NCI-H2227 treated with DMSO at 0.1 percent for 48 hours (cell line): ENCODE measurements at regions not wholly inside any gene's neighbourhood (a gene's known extent, or its start where the extent isn't known, plus 50 kb on each side); places are given as distances from the start of the nearest gene placed in this dataset.

Source experiments
- DNase-seq: peaks from one replicate; lab custom pipeline; 2025; lab: John Stamatoyannopoulos, UW

DNA sequence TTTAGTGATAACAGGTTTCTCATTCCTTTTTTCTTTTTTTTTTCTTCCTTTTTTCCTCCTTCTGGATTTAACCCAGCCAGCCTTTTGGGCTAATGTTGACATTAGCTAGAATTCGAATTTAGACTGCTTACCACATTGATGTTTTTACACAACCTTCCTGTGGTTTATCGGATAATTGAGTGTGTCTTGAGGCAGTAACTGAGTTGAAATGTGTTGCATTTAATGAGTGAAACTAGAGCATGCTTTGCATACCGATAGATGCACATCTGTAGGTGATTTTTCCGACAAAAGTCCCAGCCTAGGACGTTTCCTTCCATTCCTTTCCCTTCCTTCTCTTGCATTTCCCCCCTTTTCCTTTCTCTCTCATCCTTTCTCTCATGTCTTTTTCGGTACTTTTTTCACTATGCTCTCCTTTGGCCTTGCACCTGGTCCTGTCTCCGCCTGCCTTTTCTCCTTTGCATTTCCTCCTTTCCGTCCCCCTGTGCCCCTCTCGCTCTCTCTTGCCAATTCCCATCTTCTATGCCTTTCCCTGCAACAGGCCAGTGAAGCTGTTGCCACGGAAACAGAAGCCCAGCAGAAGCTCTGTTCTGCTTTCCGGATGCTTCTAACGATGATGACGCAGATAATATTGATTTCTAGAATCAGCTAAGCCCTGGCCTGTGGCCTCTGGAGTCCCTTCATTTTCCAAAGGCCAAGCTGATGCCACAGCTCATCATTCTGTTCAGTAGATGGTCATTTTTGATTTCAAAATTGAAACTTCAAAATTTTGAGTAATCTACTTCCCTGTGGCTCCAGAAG is 76.1 kb downstream of the SLC25A47 start:
- peak; percentile 39 for DNase-seq

- no peak for DNase-seq
These were observed 77.0 kb downstream of the SLC25A47 start for GRCh38 chr14:100400115-100400514.

- no peak for DNase-seq
These were observed 78.0 kb downstream of the SLC25A47 start for GRCh38 chr14:100401031-100401692.

DNA sequence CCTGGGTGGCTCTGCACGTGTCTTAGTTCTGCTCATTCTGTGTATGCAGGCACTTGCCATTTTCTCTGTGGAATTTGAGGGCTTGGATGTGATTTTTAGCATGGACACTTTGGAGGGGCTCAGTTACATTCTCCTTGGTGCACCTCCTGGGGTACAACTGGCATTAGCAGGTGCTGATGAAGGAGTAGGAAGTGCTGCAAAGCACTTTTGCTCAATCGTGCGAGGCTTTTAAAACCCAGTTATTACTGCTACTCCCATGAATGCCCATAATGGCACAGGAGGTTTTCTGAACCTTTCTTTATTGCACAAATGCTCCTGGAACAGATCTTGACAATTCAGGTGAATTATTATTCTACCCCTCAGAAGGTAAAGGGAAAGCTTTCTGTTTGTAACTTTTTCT is 78.7 kb downstream of the SLC25A47 start:
- DNase-seq = peak; percentile 55

DNA sequence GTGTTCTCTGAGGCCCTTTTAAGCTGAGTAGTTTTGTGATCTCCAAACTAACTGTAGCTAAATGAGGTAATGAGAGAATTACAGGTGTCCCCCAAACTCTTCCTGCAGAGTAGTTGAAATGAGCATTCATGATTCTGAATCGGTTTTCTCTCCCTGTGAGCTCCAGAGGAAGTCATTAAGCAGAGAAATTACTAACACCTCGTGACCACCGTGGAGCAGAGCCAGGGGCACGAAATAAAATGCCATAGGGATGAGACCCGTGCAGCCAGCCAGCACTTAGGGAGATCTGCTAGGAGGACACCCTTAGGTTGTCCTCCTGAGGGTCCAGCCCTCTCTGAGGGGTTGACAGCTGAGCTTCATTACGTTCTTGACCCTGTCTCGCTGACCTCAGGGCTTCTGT is 79.5 kb downstream of the SLC25A47 start:
- DNase-seq = no peak

GRCh38 chr14:100403105-100403504 is 80.0 kb downstream of the SLC25A47 start:
- no peak for DNase-seq

GRCh38 chr14:100403802-100404365 is 80.7 kb downstream of the SLC25A47 start:
- DNase-seq = no peak

- DNase-seq = no peak
These were observed 81.3 kb downstream of the SLC25A47 start for GRCh38 chr14:100404419-100404818.

GRCh38 chr14:100405760-100406455 is 82.8 kb downstream of the SLC25A47 start:
- no peak for DNase-seq

GRCh38 chr14:100406505-100407131 is 83.5 kb downstream of the SLC25A47 start:
- no peak for DNase-seq

- DNase-seq = no peak
These were observed 84.4 kb downstream of the SLC25A47 start for GRCh38 chr14:100407376-100408102.

DNA sequence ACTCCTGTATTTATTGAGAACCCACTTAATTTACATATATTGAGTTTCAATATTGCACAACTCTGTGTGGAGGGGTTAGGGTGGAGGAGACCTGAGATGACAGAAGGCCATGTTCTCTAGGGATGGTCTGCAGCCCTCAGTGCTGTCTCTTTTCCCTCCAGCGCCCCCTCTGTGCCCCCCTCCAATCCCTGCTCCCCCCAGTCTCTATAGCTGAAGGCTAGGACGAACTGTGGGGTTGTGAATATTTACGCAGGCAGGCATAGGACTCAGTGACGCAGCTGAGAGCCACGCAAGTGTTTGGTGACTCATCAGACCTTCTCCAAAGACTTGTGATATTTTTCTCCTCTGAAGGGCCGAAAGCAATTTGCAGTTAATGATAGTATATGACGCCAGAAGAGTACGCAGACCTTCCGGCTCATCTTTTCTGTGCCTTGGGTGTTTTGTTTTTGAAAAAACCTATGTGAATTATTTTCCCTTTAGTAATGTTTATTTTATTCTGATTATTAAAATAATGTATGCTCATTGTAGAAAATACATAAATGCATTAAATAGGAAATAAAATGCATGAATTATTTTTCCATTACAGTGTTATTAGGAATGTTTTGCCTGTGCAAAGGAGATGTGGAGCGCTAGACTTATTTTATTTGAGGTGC is 85.3 kb downstream of the SLC25A47 start:
- DNase-seq = peak; percentile 71

DNA sequence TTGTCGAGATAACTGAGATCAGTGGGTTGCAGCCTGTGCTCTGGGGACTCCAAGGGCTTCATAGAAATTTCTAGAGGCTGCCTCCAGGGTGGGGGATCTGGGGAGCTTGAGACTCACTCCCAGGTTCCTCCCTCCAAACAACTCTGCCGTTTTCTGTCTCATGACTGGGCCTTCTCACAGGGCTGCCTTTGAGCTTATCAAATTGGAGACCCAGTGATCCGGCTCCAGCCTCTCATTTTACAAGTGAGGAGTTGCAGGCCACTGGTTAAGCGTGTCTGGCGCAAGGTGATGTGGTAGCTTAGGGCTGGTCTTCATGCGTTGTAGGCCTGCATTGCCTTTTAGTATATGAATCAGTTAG is 85.8 kb downstream of the SLC25A47 start:
- DNase-seq = no peak

DNA sequence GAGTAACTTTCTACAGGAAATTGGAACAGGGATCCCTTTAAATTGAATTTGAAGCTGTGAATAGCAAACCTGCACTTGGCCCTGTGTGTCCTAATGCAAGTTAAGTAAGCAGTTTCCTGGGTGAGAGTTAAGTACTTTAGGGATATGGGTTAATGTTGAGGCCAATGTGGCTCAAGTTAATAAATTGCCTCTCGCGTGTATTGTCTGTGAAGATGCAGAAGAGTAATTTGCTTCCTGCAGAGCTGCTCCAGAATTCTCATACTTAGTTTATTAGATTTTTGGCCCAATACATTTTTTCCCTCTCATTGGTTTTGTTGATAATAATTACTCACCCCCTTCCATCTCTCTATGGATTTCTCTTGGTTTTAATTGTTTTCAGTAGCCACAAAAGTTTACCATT is 86.5 kb downstream of the SLC25A47 start:
- DNase-seq = no peak

- DNase-seq = no peak
These were observed 87.0 kb downstream of the SLC25A47 start for GRCh38 chr14:100410056-100410565.

GRCh38 chr14:100413699-100414098 is 90.6 kb downstream of the SLC25A47 start:
- no peak for DNase-seq

DNA sequence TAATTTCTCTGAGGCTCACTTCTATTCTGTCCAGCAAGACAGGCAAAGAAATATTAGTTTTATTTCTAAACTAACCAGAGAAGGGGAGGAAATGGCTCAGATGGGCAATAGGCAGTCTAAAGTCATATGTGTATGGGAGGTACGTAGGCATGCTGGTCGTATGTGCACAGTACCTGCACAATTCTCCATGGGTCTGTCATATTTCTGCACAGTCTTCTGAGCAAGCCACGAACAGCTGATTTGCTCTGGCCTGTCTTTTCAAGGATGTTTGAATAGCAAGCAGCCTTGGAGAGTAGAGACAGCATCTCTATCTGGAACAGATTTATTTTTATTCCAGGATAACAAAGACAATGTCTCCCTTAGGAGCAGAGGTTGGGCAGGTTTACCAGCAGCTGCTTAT is 92.1 kb downstream of the SLC25A47 start:
- no peak for DNase-seq

DNA sequence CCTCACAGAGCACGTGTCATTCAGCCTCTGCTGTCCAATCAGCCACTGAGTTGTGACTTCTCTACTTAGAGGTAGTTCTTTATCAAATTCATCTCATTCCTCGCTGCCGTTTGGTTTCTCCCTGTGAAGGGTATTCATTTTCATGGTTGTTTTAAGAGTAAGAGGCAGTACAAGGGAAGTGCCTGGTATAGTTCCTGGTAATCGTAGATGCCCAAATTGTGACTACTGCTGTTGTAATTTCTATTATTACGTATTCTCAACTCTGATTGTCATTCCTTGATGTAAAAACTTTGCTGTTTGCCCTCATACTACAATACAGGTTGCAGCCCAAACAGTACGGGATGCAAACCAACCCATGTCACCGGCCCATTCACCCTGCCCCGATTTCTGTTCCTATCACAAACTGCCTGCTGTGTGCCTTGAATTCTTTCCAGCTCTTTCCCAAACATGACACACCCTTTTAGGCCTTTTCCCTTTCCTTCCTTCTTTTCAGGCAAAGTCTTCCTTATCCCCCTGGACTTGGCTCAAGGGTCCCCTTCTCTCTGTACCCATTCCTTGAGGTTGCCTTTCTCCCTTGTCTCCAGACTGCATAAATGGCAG is 93.0 kb downstream of the SLC25A47 start:
- DNase-seq = no peak

DNA sequence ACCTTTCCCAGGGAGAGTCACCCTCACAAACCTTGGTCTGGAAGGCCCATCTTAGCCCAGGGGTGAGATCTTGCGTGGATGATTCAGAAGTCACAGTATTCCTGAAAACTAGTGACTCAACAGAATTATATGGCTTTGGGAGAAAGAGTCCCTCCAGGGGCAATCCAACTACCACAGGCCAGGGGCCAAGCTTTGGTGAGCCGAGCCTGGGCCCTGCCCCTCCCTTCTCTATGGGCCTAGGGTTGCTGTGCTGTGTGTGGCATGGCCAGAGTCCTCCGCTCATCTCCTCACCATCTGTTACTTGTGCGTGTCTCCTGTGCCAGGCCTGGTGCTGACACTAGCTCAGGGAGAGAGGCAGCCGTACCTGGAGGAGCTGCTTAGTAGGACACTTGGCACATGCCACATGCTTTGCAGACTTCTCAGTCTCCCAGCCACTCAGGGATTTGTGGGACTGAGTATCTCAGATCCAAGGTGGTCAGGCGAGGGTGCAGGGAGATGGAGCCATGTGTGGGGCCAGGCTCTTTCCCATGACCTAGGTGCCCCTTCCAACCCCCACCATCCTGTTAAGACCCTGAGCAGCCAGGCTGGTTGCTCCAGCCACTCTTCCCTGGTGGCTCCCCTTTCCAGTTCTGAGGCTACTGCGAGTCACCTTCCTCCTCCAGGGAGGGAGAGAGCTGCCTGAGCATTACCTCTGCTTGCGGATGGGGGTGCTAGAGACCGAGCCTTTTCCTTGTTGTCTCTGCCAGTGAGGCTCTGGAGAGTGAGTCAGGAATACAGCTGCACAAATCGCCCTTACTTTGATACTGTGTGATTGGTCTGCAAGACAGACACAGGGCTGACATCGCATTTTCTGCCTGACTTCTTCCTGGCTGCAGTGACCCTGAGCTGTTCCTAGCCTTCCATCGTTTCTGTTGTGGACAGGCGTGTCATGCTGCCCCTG is 94.1 kb downstream of the SLC25A47 start:
- DNase-seq = peak; percentile 58
